Fibroblast of pulmonary artery (primary cell): ENCODE measurements at regions not wholly inside any gene's neighbourhood (a gene's known extent, or its start where the extent isn't known, plus 50 kb on each side); places are given as distances from the start of the nearest gene placed in this dataset.

Experiments used
- DNase-seq: peaks from one replicate; pipeline ENCODE4 v3.0.0-alpha.2; 2010; ENCODE audit warnings: low read depth
- H3K4me3 ChIP-seq: replicated peaks from 2 replicates; pipeline ENCODE4 v1.5.1; 2011; ENCODE audit warnings: low read depth, mild to moderate bottlenecking, control low read depth, low read length, moderate library complexity
- TF ChIP-seq, protein P1 (sequence below): IDR thresholded peaks from 2 replicates; pipeline ENCODE4 v1.5.1; 2011; ENCODE audit warnings: mild to moderate bottlenecking, control low read depth, low read length, inconsistent platforms; ENCODE audit errors: missing control alignments

- TF ChIP-seq, protein P1, sequence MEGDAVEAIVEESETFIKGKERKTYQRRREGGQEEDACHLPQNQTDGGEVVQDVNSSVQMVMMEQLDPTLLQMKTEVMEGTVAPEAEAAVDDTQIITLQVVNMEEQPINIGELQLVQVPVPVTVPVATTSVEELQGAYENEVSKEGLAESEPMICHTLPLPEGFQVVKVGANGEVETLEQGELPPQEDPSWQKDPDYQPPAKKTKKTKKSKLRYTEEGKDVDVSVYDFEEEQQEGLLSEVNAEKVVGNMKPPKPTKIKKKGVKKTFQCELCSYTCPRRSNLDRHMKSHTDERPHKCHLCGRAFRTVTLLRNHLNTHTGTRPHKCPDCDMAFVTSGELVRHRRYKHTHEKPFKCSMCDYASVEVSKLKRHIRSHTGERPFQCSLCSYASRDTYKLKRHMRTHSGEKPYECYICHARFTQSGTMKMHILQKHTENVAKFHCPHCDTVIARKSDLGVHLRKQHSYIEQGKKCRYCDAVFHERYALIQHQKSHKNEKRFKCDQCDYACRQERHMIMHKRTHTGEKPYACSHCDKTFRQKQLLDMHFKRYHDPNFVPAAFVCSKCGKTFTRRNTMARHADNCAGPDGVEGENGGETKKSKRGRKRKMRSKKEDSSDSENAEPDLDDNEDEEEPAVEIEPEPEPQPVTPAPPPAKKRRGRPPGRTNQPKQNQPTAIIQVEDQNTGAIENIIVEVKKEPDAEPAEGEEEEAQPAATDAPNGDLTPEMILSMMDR = no peak
- DNase-seq = no peak
- H3K4me3 ChIP-seq = no peak overlapping the region
Observed at GRCh38 chr1:219759095-219759494, 146.2 kb upstream of the ZC3H11B start.

DNA sequence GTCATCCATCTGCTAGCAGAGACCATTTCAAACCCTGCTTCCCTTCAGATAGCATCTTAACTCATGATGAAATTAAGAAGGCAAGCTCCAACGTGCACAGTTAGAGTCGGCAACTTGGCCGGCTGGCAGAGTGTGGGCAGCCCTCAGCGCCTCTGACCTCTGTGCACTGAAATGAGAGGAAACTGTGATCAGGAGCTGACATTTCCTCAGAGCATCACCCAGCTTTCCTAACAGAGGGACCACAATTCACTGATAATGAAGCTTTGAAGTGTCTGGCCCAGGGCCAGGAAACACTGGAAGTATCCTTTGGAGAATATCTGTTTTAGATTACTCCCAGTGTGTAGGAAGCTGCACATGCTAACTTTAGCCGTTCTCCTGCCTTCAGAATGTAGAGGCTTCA is 145.0 kb upstream of the ZC3H11B start:
- TF ChIP-seq, protein P1 = no peak
- DNase-seq = peak; percentile 20
- no peak overlapping the region for H3K4me3 ChIP-seq

- DNase-seq = no peak
- no peak overlapping the region for H3K4me3 ChIP-seq
- TF ChIP-seq, protein P1 = no peak
Observed at GRCh38 chr1:219755234-219755633, 142.3 kb upstream of the ZC3H11B start.

DNA sequence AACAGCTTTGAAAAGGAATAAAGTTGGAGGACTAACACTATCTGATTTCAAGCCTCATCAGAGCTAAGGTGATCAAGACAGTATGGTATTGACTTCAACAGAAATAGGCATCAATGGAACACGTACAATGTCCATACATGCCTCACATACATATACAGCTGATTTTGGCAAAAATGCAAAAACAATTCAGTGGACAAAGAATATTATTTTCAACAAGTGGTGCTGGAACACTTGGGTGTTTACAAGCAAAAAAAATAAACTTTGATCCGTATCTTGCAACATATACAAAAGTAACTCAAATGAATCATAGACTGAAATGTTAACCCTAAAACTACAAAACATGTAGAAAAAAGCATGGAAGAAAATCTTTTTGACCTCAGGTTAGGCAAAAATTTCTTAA is 141.9 kb upstream of the ZC3H11B start:
- TF ChIP-seq, protein P1 = no peak
- DNase-seq = no peak
- H3K4me3 ChIP-seq = no peak overlapping the region

DNA sequence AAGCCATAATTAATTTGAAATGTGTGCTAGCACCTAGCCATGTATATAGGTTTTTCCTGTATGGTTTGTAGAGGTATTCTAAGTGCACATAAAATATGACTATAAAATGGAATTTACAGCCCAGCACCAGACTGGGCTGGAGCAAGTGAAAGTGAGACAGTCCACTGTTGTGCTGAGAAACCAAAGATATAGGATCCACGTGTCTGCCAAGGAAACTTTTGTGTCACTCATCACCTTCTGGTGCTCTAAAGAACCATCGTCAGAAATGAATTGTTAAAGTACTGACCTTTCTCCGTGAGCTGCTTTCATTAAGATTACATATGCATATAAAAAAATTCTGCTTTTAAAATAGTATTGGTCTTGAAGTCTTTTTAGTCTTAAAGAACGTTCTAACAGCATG is 141.0 kb upstream of the ZC3H11B start:
- TF ChIP-seq, protein P1 = no peak

DNA sequence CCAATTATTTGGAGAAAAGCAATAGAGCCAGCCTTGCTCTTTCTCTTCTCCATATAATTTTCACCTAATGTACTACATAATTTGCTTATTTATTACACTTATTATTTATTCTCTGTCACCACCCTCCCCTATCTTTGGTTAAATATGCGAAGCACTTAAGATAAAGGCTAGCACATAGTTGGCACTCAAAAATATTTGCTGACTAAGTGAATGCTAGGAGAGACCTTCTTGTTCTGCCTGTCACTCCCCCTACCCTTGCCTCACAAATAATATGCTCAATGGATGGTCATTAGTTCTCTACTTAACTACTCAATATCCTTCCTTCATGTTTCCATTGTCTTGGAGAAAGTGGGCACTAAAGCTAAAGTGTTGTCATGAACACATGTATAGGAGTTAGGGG is 139.7 kb upstream of the ZC3H11B start:
- TF ChIP-seq, protein P1 = no peak
- DNase-seq = no peak
- no peak overlapping the region for H3K4me3 ChIP-seq

More for the DNA sequence above, 141.0 kb upstream of the ZC3H11B start:
- no peak for DNase-seq
- H3K4me3 ChIP-seq = no peak overlapping the region

GRCh38 chr1:219751870-219752507 is 139.1 kb upstream of the ZC3H11B start:
- peak; percentile 4 for DNase-seq
- TF ChIP-seq, protein P1 = no peak
- no peak overlapping the region for H3K4me3 ChIP-seq
